ENCODE measurements at regions not wholly inside any gene's neighbourhood (a gene's known extent, or its start where the extent isn't known, plus 50 kb on each side); places are given as distances from the start of the nearest gene placed in this dataset.

GRCh38 chr11:134678744-134679143, 266.7 kb upstream of the B3GAT1 start:
- intact Hi-C loops (cut with DNase I) = no loop called here
- peak in 1 of 2 donors; percentile 80 for DNase-seq (ENCODE audit: extremely low spot score in 2 of 2)
- no peaks in the 10 kb centered on the region for H3K27me3 ChIP-seq
- H3K36me3 ChIP-seq = no peaks in the 10 kb centered on the region
- TF ChIP-seq CTCF (IDR thresholded peaks at IDR 0.05) (no peak), POLR2A (IDR thresholded peaks at IDR 0.05) (no peak), POLR2AphosphoS5 (IDR thresholded peaks at IDR 0.05; ENCODE audit: insufficient read depth in 1 of 2, low read depth in 1 of 2) (no peak)
- no peaks in the 10 kb centered on the region for H3K4me1 ChIP-seq
- no peaks in the 10 kb centered on the region for H3K9me3 ChIP-seq
- H3K4me3 ChIP-seq = no peak overlapping the region
- H3K27ac ChIP-seq = no peak overlapping the region

DNA sequence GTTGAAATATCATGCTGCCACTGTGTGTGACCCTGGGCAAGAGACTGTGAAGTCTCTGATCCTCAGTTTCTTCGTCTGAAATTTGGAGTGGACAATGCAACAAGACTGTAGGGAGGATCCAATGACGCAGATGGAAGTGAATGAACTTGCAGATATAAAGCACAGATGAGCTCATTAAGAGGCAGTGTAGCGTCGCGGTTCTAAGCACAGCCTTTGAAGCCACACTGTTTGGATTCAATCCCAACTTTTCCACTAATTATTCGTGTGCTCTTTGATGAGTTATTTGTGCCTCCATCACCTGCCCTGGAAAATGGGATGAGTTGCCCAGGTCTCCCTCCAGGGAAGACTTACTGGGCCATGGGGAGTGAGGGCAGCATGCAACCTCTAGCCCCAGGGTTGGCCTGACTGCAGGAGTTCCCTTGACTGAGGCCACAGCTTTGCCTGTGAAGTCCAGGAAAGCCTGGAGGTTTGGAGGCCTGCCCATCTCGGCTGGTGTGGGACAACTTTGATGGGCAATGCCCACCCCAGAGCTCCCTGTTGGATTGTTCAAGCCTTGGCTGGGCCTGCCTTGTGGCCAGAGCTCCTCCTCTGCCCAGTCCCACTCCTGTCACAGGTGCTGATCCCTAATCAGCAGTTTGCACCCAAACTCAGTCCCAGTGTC, 266.0 kb upstream of the B3GAT1 start:
- no peak for TF ChIP-seq POLR2A (IDR thresholded peaks at IDR 0.05)
- TF ChIP-seq POLR2AphosphoS5 (IDR thresholded peaks at IDR 0.05; ENCODE audit: insufficient read depth in 1 of 2, low read depth in 1 of 2) = no peak
- no peak for TF ChIP-seq CTCF (IDR thresholded peaks at IDR 0.05)
- no peak overlapping the region for H3K4me3 ChIP-seq
- intact Hi-C loops (cut with DNase I) = no loop called here
- no peaks in the 10 kb centered on the region for H3K36me3 ChIP-seq
- H3K4me1 ChIP-seq = no peaks in the 10 kb centered on the region
- no peaks in the 10 kb centered on the region for H3K27me3 ChIP-seq
- H3K9me3 ChIP-seq = no peaks in the 10 kb centered on the region
- H3K27ac ChIP-seq = no peak overlapping the region
- peak in 1 of 2 donors; percentile 65 for DNase-seq (ENCODE audit: extremely low spot score in 2 of 2)

DNA sequence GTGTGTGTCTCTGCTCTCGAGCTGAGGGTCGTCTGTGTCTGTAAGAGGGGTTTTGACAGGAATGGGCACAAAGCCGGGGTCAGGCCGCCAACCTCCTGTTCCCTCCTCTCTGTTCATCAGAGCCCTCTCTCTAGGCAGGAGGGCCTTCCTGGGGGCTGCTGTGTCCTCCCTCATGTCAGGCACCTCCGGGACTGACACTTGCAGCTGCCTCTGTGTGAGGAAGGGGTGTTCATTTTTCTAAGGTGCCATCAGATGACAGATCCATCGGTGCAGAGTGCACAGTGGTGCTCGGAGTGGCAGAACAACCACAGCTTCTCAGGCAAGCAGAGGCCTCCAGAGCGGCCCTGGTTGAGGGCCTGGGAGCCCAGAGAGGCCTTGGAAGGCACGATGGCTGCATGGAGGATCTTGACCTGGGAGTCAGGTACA, 265.4 kb upstream of the B3GAT1 start:
- H3K36me3 ChIP-seq = no peaks in the 10 kb centered on the region

GRCh38 chr11:134676516-134677287, 264.7 kb upstream of the B3GAT1 start:
- Histone ChIP-seq H3K36me3 (no peaks in the 10 kb centered on the region), H3K9me3 (no peaks in the 10 kb centered on the region), H3K27me3 (no peaks in the 10 kb centered on the region), H3K4me3 (no peak overlapping the region), H3K27ac (no peak overlapping the region), H3K4me1 (no peaks in the 10 kb centered on the region)
- DNase-seq (ENCODE audit: extremely low spot score in 2 of 2) = peak; percentile 67 to 80
- TF ChIP-seq POLR2AphosphoS5 (IDR thresholded peaks at IDR 0.05; ENCODE audit: insufficient read depth in 1 of 2, low read depth in 1 of 2) = no peak
- no peak for TF ChIP-seq CTCF (IDR thresholded peaks at IDR 0.05)
- TF ChIP-seq POLR2A (IDR thresholded peaks at IDR 0.05) = no peak
- intact Hi-C loops (cut with DNase I) = no loop called here

More for the DNA sequence above, 265.4 kb upstream of the B3GAT1 start:
- no peaks in the 10 kb centered on the region for H3K27me3 ChIP-seq
- peak in 1 of 2 donors; percentile 54 for DNase-seq (ENCODE audit: extremely low spot score in 2 of 2)
- no peaks in the 10 kb centered on the region for H3K4me1 ChIP-seq
- H3K9me3 ChIP-seq = no peaks in the 10 kb centered on the region
- TF ChIP-seq POLR2AphosphoS5 (IDR thresholded peaks at IDR 0.05; ENCODE audit: insufficient read depth in 1 of 2, low read depth in 1 of 2) = no peak
- no peak for TF ChIP-seq CTCF (IDR thresholded peaks at IDR 0.05)
- TF ChIP-seq POLR2A (IDR thresholded peaks at IDR 0.05) = no peak
- H3K27ac ChIP-seq = no peak overlapping the region
- intact Hi-C loops (cut with DNase I) = no loop called here
- H3K4me3 ChIP-seq = no peak overlapping the region

DNA sequence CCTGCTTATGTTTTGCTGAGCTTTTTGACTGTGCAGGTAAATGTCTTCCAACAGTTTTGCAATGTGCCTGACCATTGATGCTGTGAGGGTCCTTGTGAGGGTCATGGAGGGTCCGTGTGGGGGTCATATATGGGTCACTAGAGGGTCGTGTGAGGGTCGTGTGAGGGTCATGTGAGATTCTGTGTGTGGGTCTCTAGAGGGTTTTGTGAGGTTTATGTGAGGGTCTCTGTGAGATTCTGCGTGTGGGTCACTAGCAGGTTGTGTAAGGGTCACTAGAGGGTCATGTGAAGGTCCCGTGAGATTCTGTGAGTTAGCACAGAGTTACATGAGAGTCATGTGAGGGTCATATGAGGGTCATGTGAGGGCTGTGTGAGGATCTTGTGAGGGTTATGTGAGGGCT, 263.9 kb upstream of the B3GAT1 start:
- no peak overlapping the region for H3K27ac ChIP-seq
- no peak for TF ChIP-seq CTCF (IDR thresholded peaks at IDR 0.05)
- TF ChIP-seq POLR2A (IDR thresholded peaks at IDR 0.05) = no peak
- TF ChIP-seq POLR2AphosphoS5 (IDR thresholded peaks at IDR 0.05; ENCODE audit: insufficient read depth in 1 of 2, low read depth in 1 of 2) = no peak
- H3K27me3 ChIP-seq = no peaks in the 10 kb centered on the region
- intact Hi-C loops (cut with DNase I) = no loop called here
- H3K4me1 ChIP-seq = no peaks in the 10 kb centered on the region
- no peak overlapping the region for H3K4me3 ChIP-seq
- H3K36me3 ChIP-seq = no peaks in the 10 kb centered on the region
- H3K9me3 ChIP-seq = no peaks in the 10 kb centered on the region
- DNase-seq (ENCODE audit: extremely low spot score in 2 of 2) = peak in 1 of 2 donors; percentile 34
